GM12865 (cell line): ENCODE measurements at regions not wholly inside any gene's neighbourhood (a gene's known extent, or its start where the extent isn't known, plus 50 kb on each side); places are given as distances from the start of the nearest gene placed in this dataset.
"Not testable (repeated sequence)": the region's sequence is repeated elsewhere in the genome, so short reads cannot be mapped to it uniquely, and the experiment has no call there.

Experiments used
- DNase-seq: peaks from one replicate; pipeline ENCODE4 v3.0.0; 2010; ENCODE audit warnings: low read depth
- H3K4me3 ChIP-seq: 2 replicates; pipeline ENCODE4 v1.5.1; 2011; ENCODE audit warnings: mild to moderate bottlenecking, low read depth, low read length, control low read depth
- CTCF ChIP-seq: IDR thresholded peaks from 2 replicates; pipeline ENCODE4 v1.5.1; 2011; ENCODE audit warnings: low read length, control low read depth, low read depth, inconsistent platforms; ENCODE audit not compliant: insufficient read depth; ENCODE audit errors: missing control alignments

- no peak overlapping the region for H3K4me3 ChIP-seq
- no peak for TF ChIP-seq CTCF
- DNase-seq: no peak
Measured at GRCh38 chr7:138352570-138353461, 107.2 kb upstream of the TRIM24 start.

GRCh38 chr7:138354066-138354465 lies 106.0 kb upstream of the TRIM24 start:
- no peak for DNase-seq

GRCh38 chr7:138355254-138355653 lies 104.8 kb upstream of the TRIM24 start:
- no peak for DNase-seq
- no peak for TF ChIP-seq CTCF
- no peak overlapping the region for H3K4me3 ChIP-seq

More at GRCh38 chr7:138354066-138354465, 106.0 kb upstream of the TRIM24 start:
- TF ChIP-seq CTCF: no peak
- no peak overlapping the region for H3K4me3 ChIP-seq

- no peak for TF ChIP-seq CTCF
- DNase-seq: no peak
- no peak overlapping the region for H3K4me3 ChIP-seq
Measured at GRCh38 chr7:138358850-138359341, 101.2 kb upstream of the TRIM24 start.

- TF ChIP-seq CTCF: no peak
- no peak overlapping the region for H3K4me3 ChIP-seq
- DNase-seq: no peak
Measured at GRCh38 chr7:138359870-138360559, 100.0 kb upstream of the TRIM24 start.

- no peak for TF ChIP-seq CTCF
- H3K4me3 ChIP-seq: no peak overlapping the region
- DNase-seq: no peak
Measured at GRCh38 chr7:138363721-138364120, 96.3 kb upstream of the TRIM24 start.

- not testable (repeated sequence) for DNase-seq, H3K4me3 ChIP-seq
Measured at GRCh38 chr7:138366137-138366536, 93.9 kb upstream of the TRIM24 start.

- DNase-seq, H3K4me3 ChIP-seq: not testable (repeated sequence)
Measured at GRCh38 chr7:138366676-138367075, 93.4 kb upstream of the TRIM24 start.
